ENCODE measurements at regions not wholly inside any gene's neighbourhood (a gene's known extent, or its start where the extent isn't known, plus 50 kb on each side); places are given as distances from the start of the nearest gene placed in this dataset.

- no peak for TF ChIP-seq CTCF (IDR thresholded peaks at IDR 0.05)
- TF ChIP-seq POLR2A (IDR thresholded peaks at IDR 0.05) = no peak
These were observed 713.4 kb downstream of the IRX1 start for GRCh38 chr5:4309026-4309425.

Data from Peyer's patch (tissue), 4 donors.